Testis (tissue), 2 donors: ENCODE measurements at regions not wholly inside any gene's neighbourhood (a gene's known extent, or its start where the extent isn't known, plus 50 kb on each side); places are given as distances from the start of the nearest gene placed in this dataset.

Experiments used
- POLR2A ChIP-seq: fragments of 450-650 bp; IDR thresholded peaks from one replicate; pipeline ENCODE4 v1.6.1; 2017; ENCODE audit warnings: antibody characterized with exemption, mild to moderate bottlenecking, moderate library complexity
- TF ChIP-seq, protein P1 (sequence below), 3 experiments: fragments of 450-650 bp in 2 of 3; fragments of 200-600 bp in 1 of 3; sonication (generic) in 1 of 3; IDR thresholded peaks; one replicate each; pipeline ENCODE4 v1.5.1; 2016 to 2019; ENCODE audit warnings: antibody characterized with exemption in 3 of 3, mild to moderate bottlenecking in 2 of 3, moderate library complexity in 1 of 3

GRCh38 chr9:79977510-79978197, 405.9 kb downstream of the TLE4 start:
- TF ChIP-seq, protein P1, sequence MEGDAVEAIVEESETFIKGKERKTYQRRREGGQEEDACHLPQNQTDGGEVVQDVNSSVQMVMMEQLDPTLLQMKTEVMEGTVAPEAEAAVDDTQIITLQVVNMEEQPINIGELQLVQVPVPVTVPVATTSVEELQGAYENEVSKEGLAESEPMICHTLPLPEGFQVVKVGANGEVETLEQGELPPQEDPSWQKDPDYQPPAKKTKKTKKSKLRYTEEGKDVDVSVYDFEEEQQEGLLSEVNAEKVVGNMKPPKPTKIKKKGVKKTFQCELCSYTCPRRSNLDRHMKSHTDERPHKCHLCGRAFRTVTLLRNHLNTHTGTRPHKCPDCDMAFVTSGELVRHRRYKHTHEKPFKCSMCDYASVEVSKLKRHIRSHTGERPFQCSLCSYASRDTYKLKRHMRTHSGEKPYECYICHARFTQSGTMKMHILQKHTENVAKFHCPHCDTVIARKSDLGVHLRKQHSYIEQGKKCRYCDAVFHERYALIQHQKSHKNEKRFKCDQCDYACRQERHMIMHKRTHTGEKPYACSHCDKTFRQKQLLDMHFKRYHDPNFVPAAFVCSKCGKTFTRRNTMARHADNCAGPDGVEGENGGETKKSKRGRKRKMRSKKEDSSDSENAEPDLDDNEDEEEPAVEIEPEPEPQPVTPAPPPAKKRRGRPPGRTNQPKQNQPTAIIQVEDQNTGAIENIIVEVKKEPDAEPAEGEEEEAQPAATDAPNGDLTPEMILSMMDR (IDR thresholded peaks at IDR 0.05): no peak
- no peak for TF ChIP-seq POLR2A
